COR-L47 (cell line): ENCODE measurements at regions not wholly inside any gene's neighbourhood (a gene's known extent, or its start where the extent isn't known, plus 50 kb on each side); places are given as distances from the start of the nearest gene placed in this dataset.
"Not testable (repeated sequence)": the region's sequence is repeated elsewhere in the genome, so short reads cannot be mapped to it uniquely, and the experiment has no call there.

Source experiments
- DNase-seq: peaks from one replicate; lab custom pipeline; 2025; lab: John Stamatoyannopoulos, UW

GRCh38 chr2:67571785-67572718, 174.9 kb downstream of the ETAA1 start:
- DNase-seq, result no peak

GRCh38 chr2:67572721-67573435, 175.7 kb downstream of the ETAA1 start:
- DNase-seq, result no peak

GRCh38 chr2:67574230-67574629, 177.1 kb downstream of the ETAA1 start:
- no peak for DNase-seq

- DNase-seq, result no peak
Measured at GRCh38 chr2:67576226-67576625, 179.1 kb downstream of the ETAA1 start.

- DNase-seq, result no peak
Measured at GRCh38 chr2:67576991-67577390, 179.9 kb downstream of the ETAA1 start.

GRCh38 chr2:67579216-67579615, 182.1 kb downstream of the ETAA1 start:
- DNase-seq, result no peak

GRCh38 chr2:67579806-67580205, 182.7 kb downstream of the ETAA1 start:
- no peak for DNase-seq

GRCh38 chr2:67581751-67582150, 184.6 kb downstream of the ETAA1 start:
- peak; percentile 2 for DNase-seq

- DNase-seq, result no peak
Measured at GRCh38 chr2:67583185-67583584, 186.1 kb downstream of the ETAA1 start.

GRCh38 chr2:67585400-67585799, 188.3 kb downstream of the ETAA1 start:
- no peak for DNase-seq

- DNase-seq, result not testable (repeated sequence)
Measured at GRCh38 chr2:67589121-67589520, 192.0 kb downstream of the ETAA1 start.

GRCh38 chr2:67594522-67594921, 197.4 kb downstream of the ETAA1 start:
- not testable (repeated sequence) for DNase-seq

- no peak for DNase-seq
Measured at GRCh38 chr2:67596871-67597270, 199.7 kb downstream of the ETAA1 start.

GRCh38 chr2:67599561-67599960, 202.4 kb downstream of the ETAA1 start:
- DNase-seq, result no peak

- no peak for DNase-seq
Measured at GRCh38 chr2:67600222-67600871, 203.2 kb downstream of the ETAA1 start.

GRCh38 chr2:67600946-67601345, 203.8 kb downstream of the ETAA1 start:
- DNase-seq, result no peak

GRCh38 chr2:67604360-67604759, 207.2 kb downstream of the ETAA1 start:
- DNase-seq, result no peak

- no peak for DNase-seq
Measured at GRCh38 chr2:67612576-67613042, 215.5 kb downstream of the ETAA1 start.

GRCh38 chr2:67613227-67613626, 216.1 kb downstream of the ETAA1 start:
- no peak for DNase-seq

- DNase-seq, result no peak
Measured at GRCh38 chr2:67614454-67614853, 217.3 kb downstream of the ETAA1 start.

GRCh38 chr2:67616749-67617148, 219.6 kb downstream of the ETAA1 start:
- DNase-seq, result no peak

GRCh38 chr2:67619204-67619603, 222.1 kb downstream of the ETAA1 start:
- no peak for DNase-seq
